ENCODE measurements at regions not wholly inside any gene's neighbourhood (a gene's known extent, or its start where the extent isn't known, plus 50 kb on each side); places are given as distances from the start of the nearest gene placed in this dataset.
"Not testable (repeated sequence)": the region's sequence is repeated elsewhere in the genome, so short reads cannot be mapped to it uniquely, and the experiment has no call there.

DNA sequence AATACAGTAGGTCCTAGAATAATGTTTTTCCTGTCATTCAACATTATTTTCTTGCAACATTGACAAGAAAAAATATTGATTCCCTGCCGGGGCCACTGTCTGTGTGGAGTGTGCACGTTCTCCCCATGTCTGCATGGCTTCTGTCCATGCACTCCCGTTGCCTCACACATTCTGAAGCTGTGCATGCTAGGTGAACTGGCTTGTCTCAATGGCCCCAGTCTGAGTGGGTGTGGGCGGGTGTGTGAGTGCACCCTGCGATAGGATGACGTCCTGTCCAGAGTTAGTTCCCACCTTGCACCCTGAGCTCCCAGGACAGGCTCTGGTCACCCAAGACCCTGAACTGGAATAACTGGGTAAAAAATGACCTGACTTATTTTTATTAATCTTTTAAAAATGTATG, 186.1 kb downstream of the CAND1 start:
- no peak for DNase-seq (ENCODE audit: low read depth in 2 of 2)

GRCh38 chr12:67456431-67456901, 187.3 kb downstream of the CAND1 start:
- DNase-seq (ENCODE audit: low read depth in 2 of 2), result no peak

DNA sequence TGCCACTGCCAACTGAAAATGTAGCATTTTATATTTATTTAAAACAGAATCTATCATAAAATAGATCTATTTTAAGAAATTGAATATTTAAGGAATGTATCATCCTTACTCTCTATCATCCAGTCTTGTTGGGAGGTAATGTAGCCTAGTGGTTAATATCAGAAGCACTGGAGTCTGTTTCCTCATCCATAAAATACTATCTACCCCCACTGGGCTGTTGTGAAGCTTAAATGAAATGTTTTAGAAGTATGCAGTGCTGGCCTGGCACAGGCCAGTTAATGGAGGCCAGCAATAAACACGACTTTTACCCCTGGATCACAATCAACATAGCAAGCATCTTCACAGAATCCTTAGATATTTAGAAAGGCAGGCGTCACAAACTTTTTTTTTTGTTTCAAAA, 188.0 kb downstream of the CAND1 start:
- no peak for DNase-seq (ENCODE audit: low read depth in 2 of 2)

- DNase-seq (ENCODE audit: low read depth in 2 of 2), result no peak
Observed at GRCh38 chr12:67457778-67458665, 188.9 kb downstream of the CAND1 start.

GRCh38 chr12:67459173-67459572, 189.4 kb upstream of the DYRK2 start:
- DNase-seq (ENCODE audit: low read depth in 2 of 2), result no peak

- no peak for DNase-seq (ENCODE audit: low read depth in 2 of 2)
Observed at GRCh38 chr12:67459578-67459977, 189.0 kb upstream of the DYRK2 start.

- DNase-seq (ENCODE audit: low read depth in 2 of 2), result no peak
Observed at GRCh38 chr12:67460388-67460787, 188.2 kb upstream of the DYRK2 start.

GRCh38 chr12:67468549-67469245, 179.8 kb upstream of the DYRK2 start:
- DNase-seq (ENCODE audit: low read depth in 2 of 2), result no peak

DNA sequence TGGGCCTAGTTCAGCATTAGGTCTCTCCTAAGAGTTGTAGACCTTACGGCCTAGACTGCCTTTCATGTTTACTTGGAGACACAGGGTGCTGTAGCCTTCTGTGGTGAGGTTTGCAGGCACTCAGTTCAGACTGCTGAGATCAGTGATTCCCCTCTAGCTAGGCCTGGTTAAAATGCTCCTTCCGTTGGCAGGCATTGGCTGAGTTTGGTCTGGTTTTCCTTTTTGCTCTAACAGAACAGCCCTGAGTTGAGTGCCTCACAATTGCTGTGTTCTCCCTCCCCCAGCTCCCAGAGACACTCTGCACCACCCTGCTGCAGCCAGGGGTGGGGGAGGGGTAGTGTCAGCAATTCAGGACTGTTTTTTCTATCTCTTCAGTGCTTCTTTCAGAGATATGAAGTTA, 178.9 kb upstream of the DYRK2 start:
- DNase-seq (ENCODE audit: low read depth in 2 of 2), result no peak

GRCh38 chr12:67471810-67472209, 176.7 kb upstream of the DYRK2 start:
- no peak for DNase-seq (ENCODE audit: low read depth in 2 of 2)

DNA sequence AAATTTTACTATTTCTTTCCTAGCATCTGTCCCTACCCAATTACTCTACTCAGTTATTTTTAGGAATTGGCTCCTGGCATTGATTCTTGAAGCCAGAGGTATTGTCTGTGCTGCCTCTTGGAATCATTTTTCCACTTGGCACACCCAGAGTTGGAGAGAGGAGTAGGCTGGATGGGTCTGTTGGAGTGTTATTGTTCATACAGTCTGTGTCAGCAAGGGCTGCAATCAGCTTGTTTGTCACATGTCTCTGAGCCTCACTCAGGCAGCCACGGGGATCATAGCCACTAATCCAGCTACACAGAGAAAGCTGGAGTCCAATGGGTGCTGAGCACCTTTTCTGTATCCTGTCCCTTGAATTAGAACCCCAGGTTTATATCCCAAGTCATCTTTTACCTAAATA, 176.0 kb upstream of the DYRK2 start:
- DNase-seq (ENCODE audit: low read depth in 2 of 2), result no peak

DNA sequence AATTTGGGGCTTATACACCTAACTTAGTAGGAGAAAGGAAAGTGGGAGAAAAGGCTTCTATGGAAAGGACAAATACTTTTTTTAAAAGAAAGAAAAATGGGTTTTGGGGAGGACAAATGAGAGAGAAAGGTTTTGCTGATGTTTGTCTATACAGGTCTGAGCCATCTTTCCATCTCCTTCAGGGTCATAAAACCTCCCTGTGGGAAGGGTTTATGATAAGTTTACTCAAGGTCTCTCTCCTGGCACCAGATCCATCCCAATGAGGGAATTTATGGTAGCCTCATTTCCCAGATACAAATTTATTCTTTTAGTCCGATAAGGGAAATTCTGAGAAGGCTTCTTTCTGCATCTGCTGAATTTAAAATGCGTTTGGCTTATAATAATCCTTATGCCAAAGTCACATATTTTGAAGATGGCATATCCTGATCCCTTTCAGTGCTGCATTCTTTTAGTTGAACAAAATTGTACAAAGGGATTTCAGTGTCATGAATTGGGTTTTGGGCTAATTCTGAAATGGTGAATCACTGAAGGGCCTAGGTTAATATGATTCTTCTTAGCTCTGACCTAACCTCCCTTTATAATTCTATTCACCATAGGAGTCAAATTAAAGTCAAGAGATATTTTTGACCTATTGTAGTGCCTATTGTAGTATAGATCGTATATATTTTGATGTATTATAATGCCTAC, 173.5 kb upstream of the DYRK2 start:
- DNase-seq (ENCODE audit: low read depth in 2 of 2), result no peak

DNA sequence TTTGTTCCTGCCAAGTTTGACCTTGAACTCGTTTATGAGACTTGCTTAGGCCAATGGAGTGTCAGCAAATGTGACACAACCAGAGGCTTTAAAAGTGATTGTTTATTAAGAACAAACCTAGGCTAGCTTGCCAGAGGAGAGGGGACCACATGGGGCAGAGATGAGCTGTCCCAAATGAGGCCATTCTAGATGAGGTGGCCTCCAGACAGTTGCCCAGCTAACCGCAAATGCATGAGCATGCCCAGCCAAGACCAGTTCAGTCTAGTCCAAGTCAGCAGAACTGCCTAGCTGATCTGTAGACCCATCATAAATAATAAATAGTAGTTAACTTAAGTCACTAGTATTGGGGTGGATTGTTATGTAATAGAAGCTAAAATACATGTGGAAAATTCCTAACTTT, 172.8 kb upstream of the DYRK2 start:
- no peak for DNase-seq (ENCODE audit: low read depth in 2 of 2)

DNA sequence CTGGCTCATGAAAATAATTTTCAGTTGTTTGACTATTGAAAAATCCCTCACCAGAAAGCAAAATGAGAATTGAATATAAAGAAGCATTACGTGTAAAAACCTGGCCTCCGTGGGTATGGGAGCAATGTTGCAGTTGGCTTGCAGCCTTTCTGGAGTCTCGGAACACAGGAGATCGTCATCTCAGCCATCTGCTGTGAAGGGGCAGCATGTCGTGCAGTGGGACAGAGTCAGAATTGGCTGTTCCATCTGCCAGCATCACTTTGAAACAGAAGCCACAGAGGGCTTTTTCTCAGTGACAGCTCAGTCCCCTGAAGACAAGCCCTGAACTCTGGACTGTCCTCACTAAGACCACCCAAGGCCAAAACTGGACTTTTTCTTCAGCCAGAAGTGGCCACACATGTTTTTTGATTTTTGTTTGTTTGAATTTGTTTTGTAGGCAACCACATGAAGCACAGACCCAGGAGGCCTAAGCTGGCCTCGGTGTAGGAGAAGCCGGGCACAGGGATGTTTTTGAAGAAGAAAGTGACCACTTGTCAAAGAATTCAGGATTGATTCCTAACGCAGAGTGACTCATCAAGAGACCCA, 170.8 kb upstream of the DYRK2 start:
- no peak for DNase-seq (ENCODE audit: low read depth in 2 of 2)

- peak; percentile 33 to 42 for DNase-seq (ENCODE audit: low read depth in 2 of 2)
Observed at GRCh38 chr12:67482751-67483661, 165.5 kb upstream of the DYRK2 start.

DNA sequence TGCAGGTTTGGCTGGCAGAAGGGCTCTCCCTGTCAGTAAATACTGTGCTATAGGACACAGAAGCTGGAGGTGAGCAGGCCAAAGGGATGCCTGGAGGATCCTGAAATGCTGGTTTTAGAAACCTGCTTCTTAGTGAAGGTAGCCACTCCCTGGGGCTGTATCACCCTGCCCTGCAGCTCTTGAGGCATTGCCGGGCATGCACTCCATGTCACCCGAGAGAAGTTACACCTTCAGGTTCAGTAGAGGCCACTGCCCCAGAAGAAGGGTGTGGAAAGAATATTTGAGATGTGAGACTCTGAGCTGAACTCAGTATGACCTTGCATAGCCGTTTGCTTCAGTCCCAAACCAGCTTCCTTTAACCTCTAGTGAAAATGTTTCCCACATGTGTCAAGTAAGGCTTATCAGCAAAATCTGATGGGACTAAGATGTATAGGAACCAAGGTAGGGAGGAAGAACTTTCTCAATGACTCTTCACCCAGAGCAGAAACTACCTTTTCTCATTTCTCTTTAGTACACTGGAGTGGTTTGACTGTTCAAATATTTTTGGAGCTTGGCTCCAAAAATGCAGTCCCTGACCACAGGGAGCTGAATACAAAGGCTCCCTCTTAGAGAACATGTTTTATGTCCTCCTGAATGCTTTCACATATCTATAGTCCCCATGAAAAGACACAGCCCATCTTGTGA, 164.5 kb upstream of the DYRK2 start:
- no peak for DNase-seq (ENCODE audit: low read depth in 2 of 2)

- no peak for DNase-seq (ENCODE audit: low read depth in 2 of 2)
Observed at GRCh38 chr12:67484791-67485480, 163.6 kb upstream of the DYRK2 start.

DNA sequence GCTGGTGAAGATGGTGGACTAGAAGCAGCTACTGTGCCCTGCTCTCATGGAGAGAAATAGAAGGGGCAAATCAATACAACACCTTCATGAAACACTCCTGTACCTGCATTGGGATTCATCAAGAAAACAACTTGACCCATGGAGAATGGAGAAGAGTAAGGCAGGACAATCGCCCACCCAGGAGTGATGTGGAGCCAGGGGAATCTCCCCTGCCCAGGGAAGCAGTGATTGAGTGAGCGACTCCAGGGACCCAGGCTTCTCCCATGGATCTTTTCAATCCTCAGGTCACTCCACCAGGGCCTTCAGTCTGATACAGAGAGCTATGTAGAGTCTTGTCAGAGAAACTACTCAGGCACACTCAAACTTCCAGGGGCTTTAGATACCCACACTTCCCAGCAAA, 161.9 kb upstream of the DYRK2 start:
- no peak for DNase-seq (ENCODE audit: low read depth in 2 of 2)

- not testable (repeated sequence) for DNase-seq (ENCODE audit: low read depth in 2 of 2)
Observed at GRCh38 chr12:67488349-67488748, 160.2 kb upstream of the DYRK2 start.

GRCh38 chr12:67489007-67489406, 159.5 kb upstream of the DYRK2 start:
- DNase-seq (ENCODE audit: low read depth in 2 of 2), result no peak

Measured in activated CD8-positive, alpha-beta memory T cell treated with anti-CD3 and anti-CD28 coated beads for 4 hours (primary cell).